ENCODE measurements at regions not wholly inside any gene's neighbourhood (a gene's known extent, or its start where the extent isn't known, plus 50 kb on each side); places are given as distances from the start of the nearest gene placed in this dataset.

GRCh38 chr5:124650951-124651662 lies 95.3 kb downstream of the ZNF608 start:
- no peak for TF ChIP-seq CTCF (IDR thresholded peaks at IDR 0.05 in 4 of 5, conservative IDR thresholded peaks at IDR 0.05 in 1 of 5)
- no peak for TF ChIP-seq POLR2A (IDR thresholded peaks at IDR 0.05)

All from gastrocnemius medialis (tissue), 4 donors.